Activated CD8-positive, alpha-beta T cell treated with anti-CD3 and anti-CD28 coated beads, Interleukin-2, amount 10 ng/mL, durations not matched to agents 7 days and 5 days (primary cell): ENCODE measurements at regions not wholly inside any gene's neighbourhood (a gene's known extent, or its start where the extent isn't known, plus 50 kb on each side); places are given as distances from the start of the nearest gene placed in this dataset.
A peak's percentile ranks its signal among the peaks of the same experiment; 100 is the strongest.
"Not testable (repeated sequence)": the region's sequence is repeated elsewhere in the genome, so short reads cannot be mapped to it uniquely, and the experiment has no call there.

Experiments
- ATAC-seq: fragments of 150-1000 bp; cut with Tn5 transposase; one replicate; pipeline ENCODE4 v1.10.0; 2021; ENCODE audit warnings: moderate library complexity
- CTCF ChIA-PET: fragments of 350-600 bp; sonication (Branson Sonifier 250); formaldehyde crosslinking; loops from one replicate; lab custom pipeline; 2021; ENCODE audit warnings: antibody characterized with exemption; lab: Charles Lee
- POLR2A ChIA-PET: fragments of 350-600 bp; sonication (Branson Sonifier 250); formaldehyde crosslinking; loops from one replicate; lab custom pipeline; 2021; ENCODE audit warnings: antibody characterized with exemption; lab: Charles Lee
- DNase-seq: peaks from one replicate; pipeline ENCODE4 v3.0.0-alpha.2; 2020
- H3K27ac Mint-ChIP-seq: one replicate; pipeline ENCODE4 v1.8.0; 2021; ENCODE audit warnings: mild to moderate bottlenecking, mixed read lengths
- H3K27me3 Mint-ChIP-seq: one replicate; pipeline ENCODE4 v1.8.0; 2021; ENCODE audit warnings: low read depth, mixed read lengths
- H3K36me3 Mint-ChIP-seq: one replicate; pipeline ENCODE4 v1.8.0; 2021; ENCODE audit warnings: low read depth, mixed read lengths
- H3K4me1 Mint-ChIP-seq: one replicate; pipeline ENCODE4 v1.8.0; 2021; ENCODE audit warnings: low read depth, mixed read lengths
- H3K4me3 Mint-ChIP-seq: one replicate; pipeline ENCODE4 v1.8.0; 2021; ENCODE audit warnings: mild to moderate bottlenecking, mixed read lengths
- H3K9me3 Mint-ChIP-seq: one replicate; pipeline ENCODE4 v1.8.0; 2022; ENCODE audit warnings: mixed read lengths; ENCODE audit not compliant: insufficient read depth

DNA sequence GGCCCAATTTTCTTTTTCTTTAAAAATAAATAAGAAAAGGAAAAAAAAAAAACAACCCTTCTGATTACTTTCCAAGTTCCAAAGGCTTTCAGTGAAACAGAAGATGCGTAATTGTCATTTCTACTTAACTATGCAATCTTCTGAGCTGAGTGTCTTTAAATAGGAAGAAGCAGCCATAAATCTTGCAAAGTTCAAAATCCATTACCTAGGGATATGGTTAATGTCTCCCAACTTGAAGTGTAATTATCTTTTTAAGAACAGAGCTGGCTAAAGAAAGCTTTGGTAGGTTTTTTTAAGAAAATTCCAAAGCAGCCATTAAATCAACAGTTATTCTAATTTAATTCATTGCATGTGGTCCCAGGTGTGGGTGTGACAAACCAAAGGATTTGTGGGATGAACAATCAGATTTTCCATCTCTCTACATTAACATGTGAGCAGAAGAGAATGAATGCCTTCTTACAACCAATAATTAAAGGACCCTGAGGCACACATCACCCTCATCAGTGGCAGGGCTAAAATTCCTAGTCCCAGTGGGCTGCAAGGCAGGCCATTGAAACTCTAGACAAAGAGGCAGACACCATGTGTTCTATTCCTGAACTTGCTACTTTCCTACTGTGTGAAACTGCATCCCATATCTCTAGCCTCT, 419.2 kb downstream of the REEP3 start:
- POLR2A ChIA-PET: no interaction called here
- H3K27me3 Mint-ChIP-seq: no peaks in the 10 kb centered on the region
- no peak overlapping the region for H3K27ac Mint-ChIP-seq
- no peak for ATAC-seq
- CTCF ChIA-PET: interaction anchor here (1.6 kb wide), 1 partner anchor 74 kb away, joined by 5 read pairs; no protein-coding TSS in a partner anchor
- H3K4me1 Mint-ChIP-seq: no peaks in the 10 kb centered on the region
- H3K9me3 Mint-ChIP-seq: no peaks in the 10 kb centered on the region
- H3K36me3 Mint-ChIP-seq: no peaks in the 10 kb centered on the region
- H3K4me3 Mint-ChIP-seq: no peak overlapping the region
- DNase-seq: no peak

- CTCF ChIA-PET: no interaction called here
- Mint-ChIP-seq H3K27ac (no peak overlapping the region), H3K4me3 (no peak overlapping the region), H3K4me1 (no peaks in the 10 kb centered on the region), H3K27me3 (peaks cover 5% of the 10 kb centered on the region), H3K9me3 (no peaks in the 10 kb centered on the region), H3K36me3 (no peaks in the 10 kb centered on the region)
- POLR2A ChIA-PET: no interaction called here
- no peak for DNase-seq
- ATAC-seq: no peak
These were observed 443.2 kb downstream of the REEP3 start for GRCh38 chr10:63964406-63964805.

DNA sequence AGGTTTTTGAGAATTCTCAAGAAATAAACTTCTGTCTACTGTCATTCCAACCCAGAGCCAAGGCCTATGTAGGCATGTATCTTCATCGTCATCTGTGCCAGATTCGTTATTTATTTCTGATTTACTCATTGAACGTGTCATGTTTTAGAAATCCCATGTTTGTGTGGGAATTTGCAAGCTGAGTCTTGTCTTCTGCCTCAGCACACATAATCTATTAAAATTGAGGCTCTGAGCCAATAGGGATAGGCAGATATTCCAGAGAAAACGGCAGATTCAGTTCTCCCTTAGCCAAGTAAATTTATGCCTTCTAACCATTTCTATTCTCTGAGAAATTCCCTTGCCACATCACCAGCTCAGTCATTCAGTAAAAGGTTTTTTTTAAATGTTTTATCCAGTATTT, 444.6 kb downstream of the REEP3 start:
- POLR2A ChIA-PET: no interaction called here
- ATAC-seq: no peak
- CTCF ChIA-PET: interaction anchor here (0.6 to 1.5 kb wide), 4 partner anchors 9 to 99 kb away, joined by 3 to 9 read pairs (median 4); no protein-coding TSS in a partner anchor
- Mint-ChIP-seq H3K36me3 (no peaks in the 10 kb centered on the region), H3K4me1 (no peaks in the 10 kb centered on the region), H3K9me3 (peaks cover 3% of the 10 kb centered on the region), H3K27ac (no peak overlapping the region), H3K4me3 (no peak overlapping the region), H3K27me3 (peaks cover 5% of the 10 kb centered on the region)
- no peak for DNase-seq

DNA sequence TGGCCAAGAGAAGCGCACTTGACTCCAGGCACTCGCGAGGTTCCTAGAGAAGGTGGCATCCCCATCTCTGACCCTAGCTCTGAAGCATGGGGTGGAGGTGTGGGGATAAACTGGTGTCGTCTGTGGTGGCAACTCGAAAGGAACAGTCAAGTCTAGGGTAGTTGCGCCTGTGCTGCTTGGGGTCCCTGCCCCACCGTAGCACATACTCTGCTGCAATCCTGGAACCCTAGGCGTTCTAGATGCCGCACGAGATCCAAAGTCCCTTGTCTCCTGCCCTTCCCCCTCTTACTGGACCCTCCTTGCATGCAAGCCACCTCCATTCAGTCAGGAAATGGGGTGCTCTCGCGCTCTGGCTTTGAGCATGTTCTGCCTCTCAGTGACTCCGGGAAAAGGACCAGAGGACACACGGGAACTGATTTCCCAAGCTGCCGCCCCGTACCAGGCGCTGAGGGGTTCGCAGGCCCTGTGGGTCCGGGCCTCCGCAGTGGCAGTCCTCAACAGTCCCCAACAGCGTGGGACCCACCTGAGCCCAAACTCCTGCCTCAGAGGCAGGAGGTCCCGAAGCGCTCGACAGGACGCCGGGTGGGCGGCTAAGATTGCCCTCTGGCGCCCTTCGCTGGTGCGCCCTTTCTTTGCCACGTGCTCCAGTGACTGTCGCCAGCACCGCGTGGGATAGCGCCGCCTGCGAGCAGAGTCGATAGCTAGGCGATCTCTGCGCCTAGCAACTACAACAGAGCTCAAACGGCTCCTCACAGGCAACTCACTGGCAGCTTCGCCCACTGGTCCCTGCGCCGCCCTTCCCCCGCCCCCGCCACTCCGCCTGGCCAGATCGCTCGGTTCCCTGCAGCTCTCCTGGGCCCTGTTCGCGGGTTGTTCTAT, 452.0 kb downstream of the REEP3 start:
- no peak overlapping the region for H3K27ac Mint-ChIP-seq
- ATAC-seq (no peak), DNase-seq (no peak)
- H3K27me3 Mint-ChIP-seq: peaks cover under 1% of the 10 kb centered on the region
- H3K4me1 Mint-ChIP-seq: no peaks in the 10 kb centered on the region
- CTCF ChIA-PET: no interaction called here
- no peaks in the 10 kb centered on the region for H3K36me3 Mint-ChIP-seq
- H3K9me3 Mint-ChIP-seq: peaks cover 3% of the 10 kb centered on the region
- POLR2A ChIA-PET: no interaction called here
- no peak overlapping the region for H3K4me3 Mint-ChIP-seq

DNA sequence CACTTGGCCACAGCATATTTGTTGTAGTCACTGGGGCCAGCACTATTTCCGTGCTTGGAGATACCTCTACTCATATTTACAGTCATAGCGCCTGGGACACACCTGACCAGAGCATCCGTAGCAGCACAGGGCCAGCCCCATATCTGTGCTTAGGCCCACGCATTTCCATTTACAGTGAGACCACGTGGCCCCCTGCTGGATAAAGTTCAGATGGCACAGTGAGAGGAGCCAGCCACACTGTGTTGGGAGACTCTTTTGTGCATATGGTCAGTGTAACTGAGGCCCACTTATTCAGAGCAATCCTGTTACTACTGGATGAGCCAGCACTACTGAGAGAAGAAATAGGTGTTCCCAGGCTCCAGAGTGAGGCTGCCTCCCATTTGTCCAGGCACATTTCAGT, 455.3 kb downstream of the REEP3 start:
- Mint-ChIP-seq H3K4me3 (no peak overlapping the region), H3K36me3 (no peaks in the 10 kb centered on the region), H3K27me3 (no peaks in the 10 kb centered on the region), H3K27ac (no peak overlapping the region), H3K4me1 (no peaks in the 10 kb centered on the region), H3K9me3 (no peaks in the 10 kb centered on the region)
- DNase-seq: peak; percentile 50
- POLR2A ChIA-PET: no interaction called here
- peak; percentile 82 for ATAC-seq
- CTCF ChIA-PET: interaction anchor here (0.8 to 2.6 kb wide), 10 partner anchors 9 to 145 kb away, joined by 3 to 34 read pairs (median 6); no protein-coding TSS in a partner anchor

DNA sequence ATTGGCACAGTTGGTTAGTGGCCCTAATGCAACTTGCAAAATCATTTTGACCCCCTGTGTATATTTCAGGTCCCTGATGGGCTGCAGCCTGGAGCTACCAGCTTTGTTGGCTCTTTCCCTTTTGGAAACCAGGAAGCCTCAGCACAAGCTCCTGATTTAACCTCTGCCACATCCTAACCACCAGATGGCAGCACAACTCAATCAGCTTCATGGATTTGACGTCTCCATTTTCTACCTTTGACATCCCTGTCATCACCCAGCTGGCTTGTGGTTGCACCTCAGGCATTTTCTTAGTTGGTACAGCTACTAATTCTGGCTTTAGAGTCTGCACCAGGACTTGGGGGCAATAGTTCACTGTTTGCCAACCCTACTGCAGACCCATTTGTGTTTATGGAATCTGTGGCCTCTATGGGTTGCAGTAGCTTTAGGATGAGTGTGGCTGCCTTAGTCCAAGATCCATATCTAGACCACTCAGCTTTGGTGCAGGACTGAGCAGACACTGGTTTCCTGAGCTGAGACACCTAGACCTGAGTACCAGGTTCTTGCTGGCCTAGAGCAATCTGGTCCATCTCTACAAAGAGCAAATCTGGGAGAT, 456.2 kb downstream of the REEP3 start:
- H3K36me3 Mint-ChIP-seq: no peaks in the 10 kb centered on the region
- ChIA-PET CTCF (interaction anchor here (0.6 to 2.6 kb wide), 21 partner anchors 9 to 875 kb away, joined by 3 to 34 read pairs (median 3); no protein-coding TSS in a partner anchor), POLR2A (no interaction called here)
- no peaks in the 10 kb centered on the region for H3K4me1 Mint-ChIP-seq
- peak; percentile 33 for ATAC-seq
- no peak overlapping the region for H3K27ac Mint-ChIP-seq
- no peaks in the 10 kb centered on the region for H3K27me3 Mint-ChIP-seq
- DNase-seq: peak; percentile 28
- no peak overlapping the region for H3K4me3 Mint-ChIP-seq
- H3K9me3 Mint-ChIP-seq: no peaks in the 10 kb centered on the region

- H3K27ac Mint-ChIP-seq, H3K4me3 Mint-ChIP-seq, POLR2A ChIA-PET, H3K4me1 Mint-ChIP-seq, DNase-seq, H3K36me3 Mint-ChIP-seq, ATAC-seq, CTCF ChIA-PET, H3K9me3 Mint-ChIP-seq, H3K27me3 Mint-ChIP-seq: not testable (repeated sequence)
These were observed 459.7 kb downstream of the REEP3 start for GRCh38 chr10:63980870-63981269.

- H3K4me3 Mint-ChIP-seq, H3K9me3 Mint-ChIP-seq, CTCF ChIA-PET, H3K4me1 Mint-ChIP-seq, DNase-seq, H3K36me3 Mint-ChIP-seq, H3K27me3 Mint-ChIP-seq, POLR2A ChIA-PET, ATAC-seq, H3K27ac Mint-ChIP-seq: not testable (repeated sequence)
These were observed 462.9 kb downstream of the REEP3 start for GRCh38 chr10:63984061-63984460.

GRCh38 chr10:63986536-63986935, 465.3 kb downstream of the REEP3 start:
- H3K27ac Mint-ChIP-seq: no peak overlapping the region
- H3K36me3 Mint-ChIP-seq: no peaks in the 10 kb centered on the region
- H3K9me3 Mint-ChIP-seq: no peaks in the 10 kb centered on the region
- H3K4me1 Mint-ChIP-seq: no peaks in the 10 kb centered on the region
- H3K27me3 Mint-ChIP-seq: no peaks in the 10 kb centered on the region
- ATAC-seq (no peak), DNase-seq (no peak)
- H3K4me3 Mint-ChIP-seq: no peak overlapping the region
- CTCF ChIA-PET: interaction anchor here (2.5 kb wide), 1 partner anchor 9 kb away, joined by 8 read pairs; no protein-coding TSS in a partner anchor
- POLR2A ChIA-PET: no interaction called here

DNA sequence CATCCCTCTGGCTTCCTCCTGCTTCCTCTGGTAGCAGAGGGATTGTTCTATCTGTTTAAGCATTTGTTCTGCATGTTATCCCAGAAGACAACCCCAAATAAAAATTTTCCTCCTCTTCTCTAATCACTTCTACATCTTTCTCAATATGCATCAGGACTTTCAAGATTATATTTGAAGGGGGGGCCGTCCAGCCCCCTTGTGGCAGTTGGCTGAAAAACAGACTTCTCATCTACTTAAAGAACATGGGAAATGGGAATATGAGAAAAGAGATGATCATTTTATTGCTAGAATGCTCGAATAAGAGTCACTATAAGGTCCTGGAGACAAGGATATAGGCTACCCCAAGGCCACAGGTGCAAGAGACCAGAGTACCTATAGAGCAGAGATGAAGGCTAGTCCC, 466.0 kb downstream of the REEP3 start:
- H3K27me3 Mint-ChIP-seq: no peaks in the 10 kb centered on the region
- ATAC-seq: no peak
- no peak overlapping the region for H3K4me3 Mint-ChIP-seq
- H3K4me1 Mint-ChIP-seq: no peaks in the 10 kb centered on the region
- H3K36me3 Mint-ChIP-seq: no peaks in the 10 kb centered on the region
- no peaks in the 10 kb centered on the region for H3K9me3 Mint-ChIP-seq
- DNase-seq: no peak
- CTCF ChIA-PET: interaction anchor here (2.5 kb wide), 1 partner anchor 10 kb away, joined by 8 read pairs; no protein-coding TSS in a partner anchor
- POLR2A ChIA-PET: no interaction called here
- no peak overlapping the region for H3K27ac Mint-ChIP-seq

GRCh38 chr10:63994371-63994770, 473.2 kb downstream of the REEP3 start:
- no peak overlapping the region for H3K27ac Mint-ChIP-seq
- no peaks in the 10 kb centered on the region for H3K9me3 Mint-ChIP-seq
- ChIA-PET POLR2A (no interaction called here), CTCF (no interaction called here)
- DNase-seq: no peak
- no peaks in the 10 kb centered on the region for H3K27me3 Mint-ChIP-seq
- no peaks in the 10 kb centered on the region for H3K4me1 Mint-ChIP-seq
- no peak for ATAC-seq
- H3K4me3 Mint-ChIP-seq: no peak overlapping the region
- no peaks in the 10 kb centered on the region for H3K36me3 Mint-ChIP-seq

GRCh38 chr10:64007157-64007556, 486.0 kb downstream of the REEP3 start:
- Mint-ChIP-seq H3K9me3 (no peaks in the 10 kb centered on the region), H3K27ac (no peak overlapping the region), H3K36me3 (no peaks in the 10 kb centered on the region), H3K4me3 (no peak overlapping the region), H3K4me1 (no peaks in the 10 kb centered on the region), H3K27me3 (no peaks in the 10 kb centered on the region)
- DNase-seq (no peak), ATAC-seq (no peak)
- ChIA-PET POLR2A (no interaction called here), CTCF (no interaction called here)
